Breast epithelium (tissue), 3 donors: ENCODE measurements at regions not wholly inside any gene's neighbourhood (a gene's known extent, or its start where the extent isn't known, plus 50 kb on each side); places are given as distances from the start of the nearest gene placed in this dataset.

Source experiments
- POLR2A ChIP-seq: fragments of 450-650 bp; IDR thresholded peaks from one replicate; pipeline ENCODE4 v1.6.1; 2016; ENCODE audit warnings: antibody characterized with exemption, mild to moderate bottlenecking, moderate library complexity
- POLR2AphosphoS5 ChIP-seq, 3 donors: sonication (generic); formaldehyde crosslinking; IDR thresholded peaks; one replicate each; pipeline ENCODE4 v1.6.1; 2017; ENCODE audit warnings: antibody characterized with exemption in 3 of 3
- TF ChIP-seq, protein P1 (sequence below), 3 donors: fragments of 450-650 bp; IDR thresholded peaks; one replicate each; pipeline ENCODE4 v1.5.1; 2016 to 2017; ENCODE audit warnings: antibody characterized with exemption in 3 of 3, mild to moderate bottlenecking in 3 of 3, moderate library complexity in 3 of 3

- TF ChIP-seq POLR2AphosphoS5 (IDR thresholded peaks at IDR 0.05) (no peak), POLR2A (no peak)
- TF ChIP-seq, protein P1, sequence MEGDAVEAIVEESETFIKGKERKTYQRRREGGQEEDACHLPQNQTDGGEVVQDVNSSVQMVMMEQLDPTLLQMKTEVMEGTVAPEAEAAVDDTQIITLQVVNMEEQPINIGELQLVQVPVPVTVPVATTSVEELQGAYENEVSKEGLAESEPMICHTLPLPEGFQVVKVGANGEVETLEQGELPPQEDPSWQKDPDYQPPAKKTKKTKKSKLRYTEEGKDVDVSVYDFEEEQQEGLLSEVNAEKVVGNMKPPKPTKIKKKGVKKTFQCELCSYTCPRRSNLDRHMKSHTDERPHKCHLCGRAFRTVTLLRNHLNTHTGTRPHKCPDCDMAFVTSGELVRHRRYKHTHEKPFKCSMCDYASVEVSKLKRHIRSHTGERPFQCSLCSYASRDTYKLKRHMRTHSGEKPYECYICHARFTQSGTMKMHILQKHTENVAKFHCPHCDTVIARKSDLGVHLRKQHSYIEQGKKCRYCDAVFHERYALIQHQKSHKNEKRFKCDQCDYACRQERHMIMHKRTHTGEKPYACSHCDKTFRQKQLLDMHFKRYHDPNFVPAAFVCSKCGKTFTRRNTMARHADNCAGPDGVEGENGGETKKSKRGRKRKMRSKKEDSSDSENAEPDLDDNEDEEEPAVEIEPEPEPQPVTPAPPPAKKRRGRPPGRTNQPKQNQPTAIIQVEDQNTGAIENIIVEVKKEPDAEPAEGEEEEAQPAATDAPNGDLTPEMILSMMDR (IDR thresholded peaks at IDR 0.05) = no peak
Observed at GRCh38 chr20:60242836-60243505, 284.7 kb downstream of the CDH26 start.
